Skeletal muscle satellite cell (primary cell): ENCODE measurements at regions not wholly inside any gene's neighbourhood (a gene's known extent, or its start where the extent isn't known, plus 50 kb on each side); places are given as distances from the start of the nearest gene placed in this dataset.

Source experiments
- H3K27me3 ChIP-seq: 2 replicates; pipeline ENCODE4 v1.7.0; 2013; ENCODE audit warnings: low read length; ENCODE audit not compliant: control insufficient read depth, insufficient read depth
- H3K36me3 ChIP-seq: 2 replicates; pipeline ENCODE4 v1.7.0; 2013; ENCODE audit warnings: mild to moderate bottlenecking, control low read depth, low read length; ENCODE audit not compliant: insufficient read depth
- H3K4me1 ChIP-seq: 2 replicates; pipeline ENCODE4 v1.7.0; 2013; ENCODE audit warnings: low read length; ENCODE audit not compliant: control insufficient read depth, insufficient read depth
- H3K4me2 ChIP-seq: 2 replicates; pipeline ENCODE4 v1.7.0; 2013; ENCODE audit warnings: mild to moderate bottlenecking, low read length
- H3K4me3 ChIP-seq: 2 replicates; pipeline ENCODE4 v1.7.0; 2013; ENCODE audit warnings: low read length
- H3K9ac ChIP-seq: 2 replicates; pipeline ENCODE4 v1.7.0; 2013; ENCODE audit warnings: mild to moderate bottlenecking, low read depth, low read length, moderate library complexity
- H3K9me3 ChIP-seq: replicated peaks from 2 replicates; pipeline ENCODE4 v1.7.0; 2013; ENCODE audit warnings: mild to moderate bottlenecking, control low read depth, low read length

DNA sequence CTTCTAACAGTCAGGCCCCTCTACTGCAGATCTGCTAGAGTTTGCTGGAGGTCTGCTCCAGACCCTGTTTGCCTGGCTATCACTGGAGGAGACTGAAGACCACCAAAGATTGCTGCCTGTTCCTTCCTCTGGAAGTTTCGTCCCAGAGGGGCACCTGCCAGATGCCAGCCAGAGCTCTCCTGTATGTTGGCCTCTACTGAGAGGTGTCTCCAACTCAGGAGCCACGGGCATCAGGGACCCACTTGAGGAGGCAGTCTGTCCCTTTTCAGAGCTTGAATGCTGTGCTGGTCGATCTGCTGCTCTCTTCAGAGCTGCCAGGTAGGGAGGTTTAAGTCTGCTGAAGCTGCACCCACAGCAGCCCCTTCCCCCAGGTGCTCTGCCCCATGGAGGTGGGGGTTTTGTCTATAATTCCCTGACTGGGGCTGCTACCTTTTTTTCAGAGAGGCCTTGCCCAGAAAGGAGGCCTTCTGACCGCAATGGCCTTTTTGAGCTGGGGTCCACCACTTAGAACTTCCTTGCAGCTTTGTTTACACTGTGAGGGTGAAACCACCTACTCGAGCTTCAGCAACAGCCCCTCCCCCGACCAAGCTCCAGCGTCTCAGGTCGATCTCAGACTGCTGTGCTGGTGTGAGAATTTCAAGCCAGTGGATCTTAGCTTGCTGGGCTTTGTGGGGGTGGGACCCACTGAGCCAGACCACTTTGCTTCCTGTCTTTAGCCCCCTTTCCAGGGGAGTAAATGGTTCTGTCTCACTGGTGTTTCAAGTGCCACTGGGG lies 566.0 kb downstream of the NR4A2 start:
- Histone ChIP-seq H3K9ac (no peak overlapping the region), H3K4me3 (no peak overlapping the region), H3K4me2 (no peak overlapping the region), H3K36me3 (no peaks in the 10 kb centered on the region), H3K27me3 (no peaks in the 10 kb centered on the region), H3K9me3 (peaks cover 6% of the 10 kb centered on the region), H3K4me1 (no peaks in the 10 kb centered on the region)

DNA sequence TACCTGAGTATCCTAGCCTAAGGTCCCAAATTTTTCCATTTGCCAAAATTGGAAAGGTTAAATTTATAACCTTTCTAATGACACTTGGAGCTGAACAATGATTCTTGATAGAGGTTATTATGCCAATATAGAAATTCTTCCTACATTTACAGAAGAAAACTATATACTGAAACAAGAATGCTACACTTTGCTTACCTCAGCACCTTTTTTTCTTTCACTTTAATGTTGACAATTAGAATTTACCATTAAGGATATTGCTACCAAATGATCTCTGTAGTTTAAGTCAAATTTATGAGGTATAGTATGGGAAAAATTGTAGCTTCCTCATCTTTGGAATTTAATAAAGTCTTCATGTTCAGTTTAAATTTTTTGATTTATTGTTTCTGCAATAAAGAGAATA lies 577.0 kb downstream of the NR4A2 start:
- no peaks in the 10 kb centered on the region for H3K36me3 ChIP-seq
- H3K4me1 ChIP-seq = no peaks in the 10 kb centered on the region
- no peak overlapping the region for H3K4me3 ChIP-seq
- no peak overlapping the region for H3K9ac ChIP-seq
- H3K27me3 ChIP-seq = no peaks in the 10 kb centered on the region
- H3K9me3 ChIP-seq = no peaks in the 10 kb centered on the region
- H3K4me2 ChIP-seq = no peak overlapping the region

DNA sequence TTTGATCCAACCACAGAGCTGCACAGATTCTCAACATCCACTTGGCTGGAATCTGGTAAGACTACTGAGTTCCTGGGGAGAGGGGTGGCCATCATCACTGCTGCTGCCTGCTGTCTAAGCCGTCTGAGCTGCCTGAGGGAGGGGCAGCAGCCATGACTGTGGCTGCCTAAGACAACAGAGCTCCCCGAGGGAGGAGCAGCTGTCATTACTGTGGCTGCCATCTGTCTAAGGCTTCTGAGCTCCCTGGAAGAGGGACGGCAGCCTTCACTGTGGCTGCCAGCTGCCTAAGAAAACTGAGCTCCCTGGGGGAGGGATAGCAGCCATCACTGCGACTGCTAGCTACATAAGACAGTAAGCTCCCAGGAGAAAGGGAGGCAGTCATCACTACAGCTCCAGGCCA lies 584.4 kb downstream of the NR4A2 start:
- Histone ChIP-seq H3K9ac (no peak overlapping the region), H3K9me3 (no peaks in the 10 kb centered on the region), H3K4me1 (no peaks in the 10 kb centered on the region), H3K4me3 (no peak overlapping the region), H3K27me3 (no peaks in the 10 kb centered on the region), H3K4me2 (no peak overlapping the region), H3K36me3 (no peaks in the 10 kb centered on the region)

DNA sequence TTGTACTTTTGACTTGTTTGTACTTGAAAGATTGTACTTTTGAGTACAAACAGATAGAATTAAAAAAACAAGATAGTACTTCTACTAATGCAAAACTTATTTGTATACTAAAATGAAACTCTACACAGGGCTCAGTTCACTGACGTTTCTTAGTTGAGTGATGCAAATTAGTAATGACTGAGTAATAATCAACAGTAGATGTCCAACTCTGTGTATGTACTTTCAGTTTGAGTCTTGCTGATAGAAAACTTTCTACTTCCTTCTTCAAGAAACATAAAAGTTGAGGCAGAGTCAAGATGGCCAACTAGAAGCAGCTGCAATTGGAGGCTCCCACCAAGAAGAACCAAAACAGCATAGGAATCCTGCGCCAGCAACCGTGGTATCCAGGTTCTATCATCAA lies 585.0 kb downstream of the NR4A2 start:
- Histone ChIP-seq H3K36me3 (no peaks in the 10 kb centered on the region), H3K4me1 (no peaks in the 10 kb centered on the region), H3K9me3 (no peaks in the 10 kb centered on the region), H3K27me3 (no peaks in the 10 kb centered on the region), H3K4me3 (no peak overlapping the region), H3K9ac (no peak overlapping the region), H3K4me2 (no peak overlapping the region)

DNA sequence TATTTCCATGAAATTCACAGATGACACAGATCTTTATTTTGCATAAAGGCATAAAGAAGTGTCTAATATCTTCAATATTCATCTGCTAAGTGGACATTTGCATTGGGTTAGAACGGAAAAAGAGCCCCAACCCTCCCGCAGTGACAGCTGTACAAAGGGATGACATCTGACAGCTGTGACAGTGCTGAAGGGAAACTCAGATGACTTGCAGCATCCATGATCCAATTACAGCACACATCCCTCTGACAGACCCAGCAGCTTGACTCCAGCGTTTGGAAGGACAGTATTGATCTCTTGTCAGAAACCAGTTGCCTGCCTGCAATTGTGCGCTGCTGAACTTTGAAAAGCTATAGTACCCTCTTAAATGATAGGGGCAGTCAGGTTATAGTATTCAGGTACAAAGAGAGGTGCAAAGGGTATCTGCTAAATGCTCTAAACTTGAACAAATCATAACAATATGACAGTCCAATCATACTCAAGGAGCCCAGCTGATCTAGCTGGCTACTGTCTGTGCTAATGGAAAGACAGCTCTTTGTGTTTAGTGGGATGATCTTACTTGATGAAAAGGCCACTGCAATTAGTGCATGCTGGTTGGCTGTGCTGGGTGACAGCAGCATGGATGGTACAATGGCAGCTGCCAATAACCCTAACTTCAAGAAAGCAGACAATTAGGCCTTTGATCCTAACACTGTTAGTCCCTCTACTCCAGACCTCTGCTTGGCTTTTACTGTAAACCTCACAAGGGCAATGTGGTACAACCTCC lies 599.2 kb downstream of the NR4A2 start:
- no peaks in the 10 kb centered on the region for H3K27me3 ChIP-seq
- no peak overlapping the region for H3K4me3 ChIP-seq
- H3K9ac ChIP-seq = no peak overlapping the region
- no peaks in the 10 kb centered on the region for H3K4me1 ChIP-seq
- H3K9me3 ChIP-seq = no peaks in the 10 kb centered on the region
- H3K4me2 ChIP-seq = no peak overlapping the region
- no peaks in the 10 kb centered on the region for H3K36me3 ChIP-seq

DNA sequence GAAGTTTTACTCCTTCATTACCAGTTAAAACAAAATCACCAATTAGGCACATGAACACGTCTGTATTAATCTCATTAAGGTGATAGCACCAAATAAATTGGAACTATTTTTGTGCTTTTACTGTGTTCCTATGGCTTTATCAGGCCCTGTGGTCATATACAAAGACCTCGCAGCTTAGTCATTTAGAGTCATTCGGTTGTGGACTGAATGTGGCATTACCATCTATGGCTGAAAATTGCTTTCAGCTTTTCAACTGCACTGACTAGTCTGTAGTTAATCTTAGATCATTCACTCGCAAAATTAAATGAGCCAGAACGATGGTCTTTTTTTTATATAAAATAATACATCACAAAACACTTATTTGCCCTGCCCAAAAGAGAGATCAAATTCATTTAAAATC lies 601.7 kb downstream of the NR4A2 start:
- Histone ChIP-seq H3K27me3 (no peaks in the 10 kb centered on the region), H3K36me3 (no peaks in the 10 kb centered on the region), H3K9me3 (no peaks in the 10 kb centered on the region), H3K4me2 (no peak overlapping the region), H3K4me3 (no peak overlapping the region), H3K4me1 (no peaks in the 10 kb centered on the region), H3K9ac (no peak overlapping the region)

DNA sequence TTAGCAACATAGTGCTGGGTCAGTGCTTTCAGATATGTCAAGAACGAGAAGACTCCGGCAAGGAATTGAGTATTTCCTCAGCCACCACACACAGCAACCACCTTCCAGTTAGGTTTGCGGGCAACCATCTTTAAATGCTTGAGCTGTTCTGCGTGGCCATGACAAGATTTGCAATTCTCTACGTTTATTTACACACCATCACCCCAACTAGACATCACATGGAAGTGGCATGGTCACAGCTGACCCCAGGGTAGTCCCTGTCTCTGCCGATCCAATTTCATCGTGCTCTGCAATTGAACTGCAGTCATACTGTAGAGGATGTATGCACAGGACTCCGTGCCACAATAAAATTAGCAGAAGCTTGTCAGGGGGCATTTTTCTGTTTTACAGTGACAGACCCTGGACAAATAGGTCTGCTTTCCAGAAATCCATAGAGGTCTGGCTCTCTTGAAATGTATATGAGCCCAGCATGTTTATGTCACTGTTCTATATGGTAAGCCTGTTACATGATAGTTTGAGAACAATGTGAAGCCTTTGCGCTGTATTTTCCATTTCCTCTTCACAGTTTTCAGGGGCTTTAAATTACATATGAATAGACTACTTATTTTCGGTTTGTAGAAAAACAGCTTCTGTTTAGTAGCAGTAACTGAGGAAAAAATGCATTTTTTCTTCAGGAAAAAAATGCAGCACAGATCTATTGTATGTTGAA lies 605.2 kb downstream of the NR4A2 start:
- Histone ChIP-seq H3K27me3 (no peaks in the 10 kb centered on the region), H3K4me2 (no peak overlapping the region), H3K9ac (no peak overlapping the region), H3K4me3 (no peak overlapping the region), H3K9me3 (no peaks in the 10 kb centered on the region), H3K4me1 (no peaks in the 10 kb centered on the region), H3K36me3 (no peaks in the 10 kb centered on the region)

DNA sequence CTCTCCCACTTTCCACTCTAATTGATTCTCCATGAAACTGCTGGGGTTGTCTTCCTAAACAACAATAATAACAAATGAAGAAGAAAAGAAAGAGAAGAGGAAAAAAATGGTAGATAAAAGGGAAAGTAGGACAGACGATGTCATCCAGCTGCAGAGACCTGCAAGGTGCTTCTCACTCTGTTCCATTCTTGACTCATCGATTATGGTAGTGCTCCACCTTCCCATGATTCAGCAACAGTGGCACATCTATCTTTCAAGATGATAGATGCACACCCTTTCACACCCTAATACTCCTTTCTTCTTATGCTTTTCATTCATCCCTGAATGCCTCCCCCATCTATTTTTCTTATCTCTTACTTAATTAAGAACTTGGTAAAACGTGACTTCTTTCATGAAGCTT lies 610.2 kb downstream of the NR4A2 start:
- no peak overlapping the region for H3K4me2 ChIP-seq
- no peaks in the 10 kb centered on the region for H3K4me1 ChIP-seq
- H3K9me3 ChIP-seq = no peaks in the 10 kb centered on the region
- no peak overlapping the region for H3K4me3 ChIP-seq
- H3K36me3 ChIP-seq = no peaks in the 10 kb centered on the region
- no peak overlapping the region for H3K9ac ChIP-seq
- H3K27me3 ChIP-seq = no peaks in the 10 kb centered on the region

DNA sequence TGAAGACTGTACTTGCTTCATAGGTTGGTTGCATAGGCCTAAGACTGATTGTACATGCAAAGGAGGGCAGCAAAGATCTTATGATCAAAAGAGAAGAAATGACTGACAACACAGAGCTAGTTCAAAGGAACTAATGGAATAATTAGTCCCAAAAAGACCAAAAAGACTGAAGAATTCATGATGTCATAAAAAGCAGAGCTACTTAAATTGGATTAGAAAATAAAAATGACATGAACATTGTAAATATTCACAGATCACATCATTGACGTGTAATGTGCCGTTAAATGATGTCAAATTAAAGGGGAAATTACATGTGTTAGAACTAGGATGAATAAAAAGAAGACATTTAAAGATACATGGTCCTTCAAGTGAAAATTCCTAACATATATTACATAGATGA lies 616.8 kb downstream of the NR4A2 start:
- no peak overlapping the region for H3K4me3 ChIP-seq
- H3K36me3 ChIP-seq = no peaks in the 10 kb centered on the region
- H3K4me2 ChIP-seq = no peak overlapping the region
- H3K4me1 ChIP-seq = no peaks in the 10 kb centered on the region
- H3K27me3 ChIP-seq = no peaks in the 10 kb centered on the region
- no peak overlapping the region for H3K9ac ChIP-seq
- H3K9me3 ChIP-seq = no peaks in the 10 kb centered on the region

DNA sequence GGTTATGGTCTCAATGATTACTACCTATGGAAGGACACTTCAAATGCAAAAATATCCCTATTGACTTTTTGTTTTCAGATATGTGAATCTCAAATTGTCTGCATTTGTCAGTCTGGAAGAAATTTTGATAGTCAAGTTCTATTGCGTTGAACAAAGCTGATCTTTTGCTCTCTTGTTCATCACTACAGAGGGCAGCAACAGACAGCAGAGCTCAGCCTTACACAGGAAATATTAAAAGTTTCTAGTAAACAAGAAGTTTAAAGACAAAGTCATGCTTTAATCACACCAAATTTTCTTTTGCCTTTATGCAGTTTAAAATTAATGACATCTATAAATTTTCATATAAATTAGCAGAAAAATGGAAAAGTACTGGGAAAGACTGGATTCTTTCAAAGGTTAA lies 617.5 kb downstream of the NR4A2 start:
- no peaks in the 10 kb centered on the region for H3K9me3 ChIP-seq
- no peaks in the 10 kb centered on the region for H3K4me1 ChIP-seq
- no peaks in the 10 kb centered on the region for H3K27me3 ChIP-seq
- H3K36me3 ChIP-seq = no peaks in the 10 kb centered on the region
- no peak overlapping the region for H3K9ac ChIP-seq
- H3K4me2 ChIP-seq = no peak overlapping the region
- H3K4me3 ChIP-seq = no peak overlapping the region

DNA sequence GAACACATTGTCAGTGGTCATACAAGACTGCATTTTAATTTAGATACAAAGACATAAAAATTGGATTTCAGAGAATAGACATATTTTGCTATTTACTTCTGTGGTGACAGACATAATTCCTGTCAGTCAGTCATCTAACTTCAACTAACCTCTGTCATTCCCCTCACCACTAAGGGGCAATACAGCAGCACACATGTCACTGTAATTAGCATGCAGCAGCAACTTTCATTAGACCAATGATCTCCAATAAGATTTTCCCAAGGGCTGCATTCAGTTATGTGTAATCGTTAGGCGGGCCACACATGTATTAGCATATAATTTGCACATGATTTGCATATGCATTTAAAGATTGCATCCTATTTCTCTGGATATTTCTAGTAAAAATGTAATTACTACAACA lies 624.5 kb downstream of the NR4A2 start:
- Histone ChIP-seq H3K4me1 (no peaks in the 10 kb centered on the region), H3K9ac (no peak overlapping the region), H3K4me2 (no peak overlapping the region), H3K4me3 (no peak overlapping the region), H3K9me3 (no peaks in the 10 kb centered on the region), H3K27me3 (no peaks in the 10 kb centered on the region), H3K36me3 (no peaks in the 10 kb centered on the region)
